HepG2 (cell line): ENCODE measurements at regions not wholly inside any gene's neighbourhood (a gene's known extent, or its start where the extent isn't known, plus 50 kb on each side); places are given as distances from the start of the nearest gene placed in this dataset.

Experiments used
- ARNT ChIP-seq: fragments of 450-650 bp; IDR thresholded peaks from 2 replicates; pipeline ENCODE4 v1.6.1; 2017
- BRCA1 ChIP-seq: sonication (generic); formaldehyde crosslinking; IDR thresholded peaks from 2 replicates; pipeline ENCODE4 v1.4.0; 2020; ENCODE audit warnings: missing genetic modification reagents
- FOSL2 ChIP-seq: sonication (generic); formaldehyde crosslinking; IDR thresholded peaks from 2 replicates; pipeline ENCODE4 v1.4.0; 2020; ENCODE audit warnings: missing genetic modification reagents
- GTF3A ChIP-seq: sonication (generic); formaldehyde crosslinking; conservative IDR thresholded peaks from 2 replicates; pipeline ENCODE4 v1.4.0; 2020; ENCODE audit warnings: mild to moderate bottlenecking, missing genetic modification reagents
- TAF1 ChIP-seq: sonication (generic); formaldehyde crosslinking; IDR thresholded peaks from 2 replicates; pipeline ENCODE4 v1.4.0; 2020; ENCODE audit warnings: missing genetic modification reagents
- ZFP36 ChIP-seq: fragments of 150-350 bp; IDR thresholded peaks from 2 replicates; pipeline ENCODE4 v1.6.1; 2018; ENCODE audit warnings: borderline replicate concordance, low read length, low read depth; ENCODE audit not compliant: partially characterized antibody
- ZNF7 ChIP-seq: IDR thresholded peaks from 2 replicates; pipeline ENCODE4 v1.6.1; 2016; ENCODE audit warnings: missing biosample characterization, missing genetic modification reagents
- ZSCAN22 ChIP-seq: sonication (generic); formaldehyde crosslinking; IDR thresholded peaks from 2 replicates; pipeline ENCODE4 v1.4.0; 2020; ENCODE audit warnings: mild to moderate bottlenecking, missing genetic modification reagents
- TF ChIP-seq, protein P1 (sequence below): sonication (generic); formaldehyde crosslinking; IDR thresholded peaks from 2 replicates; pipeline ENCODE4 v1.5.0; 2020; ENCODE audit warnings: mild to moderate bottlenecking, missing genetic modification reagents, moderate library complexity
- TF ChIP-seq, protein P2 (sequence below): IDR thresholded peaks from 2 replicates; pipeline ENCODE4 v1.6.1; 2012; ENCODE audit warnings: low read depth, low read length, improper control_type of control experiment

DNA sequence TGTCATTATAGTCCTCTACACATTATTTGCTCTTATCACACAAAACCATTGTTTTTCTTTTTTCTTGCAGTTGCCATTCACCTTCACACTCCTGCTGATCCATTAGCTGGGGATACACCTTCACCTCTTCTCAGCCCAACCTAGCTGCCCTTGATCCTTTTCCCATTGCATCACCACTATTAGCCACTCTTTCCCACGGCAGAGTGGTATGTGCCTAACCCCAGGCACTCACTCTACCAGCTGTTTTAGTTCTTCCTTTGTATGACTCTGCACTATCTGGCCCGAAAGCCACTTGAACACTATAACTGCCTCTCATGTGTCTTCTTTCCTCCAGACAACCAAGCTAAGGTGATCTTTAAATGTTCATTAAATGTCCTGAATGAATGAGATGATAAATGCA, 145.4 kb upstream of the PIK3C3 start:
- no peak for TF ChIP-seq ZSCAN22 (CRISPR knock-in tag)
- no peak for TF ChIP-seq ZNF7 (CRISPR knock-in tag)
- TF ChIP-seq, protein P1, sequence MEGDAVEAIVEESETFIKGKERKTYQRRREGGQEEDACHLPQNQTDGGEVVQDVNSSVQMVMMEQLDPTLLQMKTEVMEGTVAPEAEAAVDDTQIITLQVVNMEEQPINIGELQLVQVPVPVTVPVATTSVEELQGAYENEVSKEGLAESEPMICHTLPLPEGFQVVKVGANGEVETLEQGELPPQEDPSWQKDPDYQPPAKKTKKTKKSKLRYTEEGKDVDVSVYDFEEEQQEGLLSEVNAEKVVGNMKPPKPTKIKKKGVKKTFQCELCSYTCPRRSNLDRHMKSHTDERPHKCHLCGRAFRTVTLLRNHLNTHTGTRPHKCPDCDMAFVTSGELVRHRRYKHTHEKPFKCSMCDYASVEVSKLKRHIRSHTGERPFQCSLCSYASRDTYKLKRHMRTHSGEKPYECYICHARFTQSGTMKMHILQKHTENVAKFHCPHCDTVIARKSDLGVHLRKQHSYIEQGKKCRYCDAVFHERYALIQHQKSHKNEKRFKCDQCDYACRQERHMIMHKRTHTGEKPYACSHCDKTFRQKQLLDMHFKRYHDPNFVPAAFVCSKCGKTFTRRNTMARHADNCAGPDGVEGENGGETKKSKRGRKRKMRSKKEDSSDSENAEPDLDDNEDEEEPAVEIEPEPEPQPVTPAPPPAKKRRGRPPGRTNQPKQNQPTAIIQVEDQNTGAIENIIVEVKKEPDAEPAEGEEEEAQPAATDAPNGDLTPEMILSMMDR (CRISPR knock-in tag): no peak
- TF ChIP-seq BRCA1 (CRISPR knock-in tag): no peak
- TF ChIP-seq TAF1: no peak
- TF ChIP-seq, protein P2, sequence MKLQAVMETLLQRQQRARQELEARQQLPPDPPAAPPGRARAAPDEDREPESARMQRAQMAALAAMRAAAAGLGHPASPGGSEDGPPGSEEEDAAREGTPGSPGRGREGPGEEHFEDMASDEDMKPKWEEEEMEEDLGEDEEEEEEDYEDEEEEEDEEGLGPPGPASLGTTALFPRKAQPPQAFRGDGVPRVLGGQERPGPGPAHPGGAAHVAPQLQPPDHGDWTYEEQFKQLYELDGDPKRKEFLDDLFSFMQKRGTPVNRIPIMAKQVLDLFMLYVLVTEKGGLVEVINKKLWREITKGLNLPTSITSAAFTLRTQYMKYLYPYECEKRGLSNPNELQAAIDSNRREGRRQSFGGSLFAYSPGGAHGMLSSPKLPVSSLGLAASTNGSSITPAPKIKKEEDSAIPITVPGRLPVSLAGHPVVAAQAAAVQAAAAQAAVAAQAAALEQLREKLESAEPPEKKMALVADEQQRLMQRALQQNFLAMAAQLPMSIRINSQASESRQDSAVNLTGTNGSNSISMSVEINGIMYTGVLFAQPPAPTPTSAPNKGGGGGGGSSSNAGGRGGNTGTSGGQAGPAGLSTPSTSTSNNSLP: no peak
- TF ChIP-seq ZFP36: no peak
- TF ChIP-seq FOSL2 (CRISPR knock-in tag): no peak
- TF ChIP-seq ARNT: no peak
- TF ChIP-seq GTF3A (CRISPR knock-in tag): no peak
